ENCODE measurements at regions not wholly inside any gene's neighbourhood (a gene's known extent, or its start where the extent isn't known, plus 50 kb on each side); places are given as distances from the start of the nearest gene placed in this dataset.

- H3K9me3 ChIP-seq (ENCODE audit: control insufficient read depth in 1 of 2, insufficient read depth in 1 of 2, low read depth in 1 of 2, low read length in 2 of 2), result peaks cover 11 to 32% of the 10 kb centered on the region in 2 experiments; a peak in 2 of 4 replicates
- no peak for DNase-seq (ENCODE audit: low read depth, low spot score)
- H3K27ac ChIP-seq (ENCODE audit: low read depth, low read length), result no peak overlapping the region
- no peaks in the 10 kb centered on the region for H3K9me2 ChIP-seq (ENCODE audit: insufficient read depth)
- H3K9ac ChIP-seq (ENCODE audit: low read length), result no peak overlapping the region
- H3K36me3 ChIP-seq (ENCODE audit: control insufficient read depth in 1 of 2, insufficient read depth in 2 of 2, low read length in 2 of 2), result no peaks in the 10 kb centered on the region
- CTCF ChIA-PET, result no interaction called here
- no peak overlapping the region for H3K4me3 ChIP-seq (replicated peaks in 1 of 2; ENCODE audit: low read depth in 1 of 2, low read length in 2 of 2)
- intact Hi-C loops (cut with micrococcal nuclease), result no loop called here
- H3K79me2 ChIP-seq (ENCODE audit: insufficient read depth, low read length), result no peaks in the 10 kb centered on the region
- no TSS peak for BruUV-seq (replicated peaks)
- no peak for ATAC-seq
- H4K20me1 ChIP-seq (ENCODE audit: insufficient read depth), result no peaks in the 10 kb centered on the region
- no peaks in the 10 kb centered on the region for H3K27me3 ChIP-seq (ENCODE audit: insufficient read depth, low read length)
- H2AFZ ChIP-seq (ENCODE audit: low read depth, low read length, poor library complexity, severe bottlenecking), result no peak overlapping the region
- TF ChIP-seq ATF3 (IDR thresholded peaks at IDR 0.05), result no peak
- no peak for TF ChIP-seq CEBPB (IDR thresholded peaks at IDR 0.05; ENCODE audit: low read depth)
- no peak for TF ChIP-seq EZH2phosphoT487 (IDR thresholded peaks at IDR 0.05; ENCODE audit: borderline replicate concordance)
- H3K4me2 ChIP-seq (ENCODE audit: low read length), result no peak overlapping the region
- POLR2A ChIA-PET, result no interaction called here
- no peaks in the 10 kb centered on the region for H3K4me1 ChIP-seq (ENCODE audit: control insufficient read depth in 1 of 2, insufficient read depth in 2 of 2, low read length in 2 of 2)
- RAD21 ChIA-PET (ENCODE audit: low non-redundant PET in 1 of 2, low total read pairs in 2 of 2, uncharacterized antibody in 2 of 2, unreplicated experiment in 2 of 2), result no interaction called here
Observed at GRCh38 chr15:26176831-26177230, 313.7 kb upstream of the ATP10A start.

- Histone ChIP-seq H3K9ac (ENCODE audit: low read length) (no peak overlapping the region), H3K9me3 (ENCODE audit: control insufficient read depth in 1 of 2, insufficient read depth in 1 of 2, low read depth in 1 of 2, low read length in 2 of 2) (peaks cover 10 to 31% of the 10 kb centered on the region in 2 experiments; a peak in 2 of 4 replicates), H4K20me1 (ENCODE audit: insufficient read depth) (no peaks in the 10 kb centered on the region), H3K27me3 (ENCODE audit: insufficient read depth, low read length) (no peaks in the 10 kb centered on the region), H3K4me1 (ENCODE audit: control insufficient read depth in 1 of 2, insufficient read depth in 2 of 2, low read length in 2 of 2) (no peaks in the 10 kb centered on the region), H3K36me3 (ENCODE audit: control insufficient read depth in 1 of 2, insufficient read depth in 2 of 2, low read length in 2 of 2) (no peaks in the 10 kb centered on the region), H3K9me2 (ENCODE audit: insufficient read depth) (no peaks in the 10 kb centered on the region), H3K4me3 (replicated peaks in 1 of 2; ENCODE audit: low read depth in 1 of 2, low read length in 2 of 2) (no peak overlapping the region), H3K79me2 (ENCODE audit: insufficient read depth, low read length) (no peaks in the 10 kb centered on the region), H2AFZ (ENCODE audit: low read depth, low read length, poor library complexity, severe bottlenecking) (no peak overlapping the region), H3K27ac (ENCODE audit: low read depth, low read length) (no peak overlapping the region), H3K4me2 (ENCODE audit: low read length) (no peak overlapping the region)
- ChIA-PET POLR2A (no interaction called here), CTCF (no interaction called here), RAD21 (ENCODE audit: low non-redundant PET in 1 of 2, low total read pairs in 2 of 2, uncharacterized antibody in 2 of 2, unreplicated experiment in 2 of 2) (no interaction called here)
- ATAC-seq, result no peak
- no peak for DNase-seq (ENCODE audit: low read depth, low spot score)
- BruUV-seq (replicated peaks), result no TSS peak
- intact Hi-C loops (cut with micrococcal nuclease), result no loop called here
- TF ChIP-seq TCF7L2 (IDR thresholded peaks at IDR 0.05; ENCODE audit: borderline replicate concordance, extremely low read depth, insufficient read depth, insufficient read length), result no peak
- TF ChIP-seq EGR1 (IDR thresholded peaks at IDR 0.05; ENCODE audit: low read depth), result no peak
- TF ChIP-seq POLR2A (IDR thresholded peaks at IDR 0.05; ENCODE audit: borderline replicate concordance, extremely low read depth, insufficient read depth, insufficient read length), result no peak
- TF ChIP-seq EZH2 (IDR thresholded peaks at IDR 0.05), result no peak
- TF ChIP-seq EZH2phosphoT487 (IDR thresholded peaks at IDR 0.05; ENCODE audit: borderline replicate concordance), result no peak
- TF ChIP-seq FOSL1 (IDR thresholded peaks at IDR 0.05; ENCODE audit: low read depth), result no peak
Observed at GRCh38 chr15:26171266-26171665, 308.1 kb upstream of the ATP10A start.
